DND-41 (cell line): ENCODE measurements at regions not wholly inside any gene's neighbourhood (a gene's known extent, or its start where the extent isn't known, plus 50 kb on each side); places are given as distances from the start of the nearest gene placed in this dataset.

Source experiments
- ATAC-seq: fragments of 200-7000 bp; cut with Tn5 transposase; 3 replicates; pipeline ENCODE4 v1.9.1; 2021; ENCODE audit warnings: low read depth; ENCODE audit not compliant: insufficient read depth
- DNase-seq: peaks from one replicate; pipeline ENCODE4 v3.0.0-alpha.2; 2020
- H2AFZ ChIP-seq: 2 replicates; pipeline ENCODE4 v1.6.0; 2012; ENCODE audit warnings: low read depth, low read length
- H3K27ac ChIP-seq: 2 replicates; pipeline ENCODE4 v1.5.1; 2012; ENCODE audit warnings: low read length, inconsistent platforms
- H3K27me3 ChIP-seq: fragments of 200-600 bp; sonication (generic); 2 replicates; pipeline ENCODE4 v1.6.0; 2012; ENCODE audit warnings: low read length, mild to moderate bottlenecking, inconsistent platforms; ENCODE audit not compliant: insufficient read depth, poor library complexity
- H3K36me3 ChIP-seq: 2 replicates; pipeline ENCODE4 v1.5.1; 2012; ENCODE audit warnings: low read length, inconsistent platforms; ENCODE audit not compliant: insufficient read depth
- H3K4me1 ChIP-seq: 2 replicates; pipeline ENCODE4 v1.5.1; 2012; ENCODE audit warnings: mild to moderate bottlenecking, low read length; ENCODE audit not compliant: insufficient read depth
- H3K4me2 ChIP-seq: 2 replicates; pipeline ENCODE4 v1.6.0; 2012; ENCODE audit warnings: mild to moderate bottlenecking, moderate library complexity, low read length, inconsistent platforms; ENCODE audit not compliant: insufficient read depth
- H3K4me3 ChIP-seq, 2 experiments: fragments of 200-600 bp in 1 of 2; shearing (Covaris generic) in 1 of 2; 2 replicates each; pipeline ENCODE4 v1.5.1; 2012 to 2016; ENCODE audit warnings: inconsistent platforms in 2 of 2, low read length in 2 of 2, mild to moderate bottlenecking in 2 of 2, low read depth in 1 of 2, moderate library complexity in 1 of 2
- H3K79me2 ChIP-seq: 2 replicates; pipeline ENCODE4 v1.6.0; 2012; ENCODE audit warnings: low read length, inconsistent platforms; ENCODE audit not compliant: insufficient read depth
- H3K9ac ChIP-seq: 2 replicates; pipeline ENCODE4 v1.6.0; 2012; ENCODE audit warnings: low read depth, mild to moderate bottlenecking, inconsistent platforms, low read length, moderate library complexity
- H3K9me3 ChIP-seq: 2 replicates; pipeline ENCODE4 v1.5.1; 2012; ENCODE audit warnings: low read length, moderate library complexity, mild to moderate bottlenecking, inconsistent platforms; ENCODE audit not compliant: insufficient read depth, severe bottlenecking
- H4K20me1 ChIP-seq: 2 replicates; pipeline ENCODE4 v1.6.0; 2012; ENCODE audit warnings: low read length; ENCODE audit not compliant: insufficient read depth
- EZH2 ChIP-seq: IDR thresholded peaks from 3 replicates; pipeline ENCODE4 v1.6.1; 2012; ENCODE audit warnings: borderline replicate concordance, low read depth, mild to moderate bottlenecking, moderate library complexity, low read length, inconsistent platforms; ENCODE audit not compliant: severe bottlenecking
- TF ChIP-seq, protein P1 (sequence below): IDR thresholded peaks from 2 replicates; pipeline ENCODE4 v1.5.1; 2012; ENCODE audit warnings: borderline replicate concordance, low read length, moderate library complexity, mild to moderate bottlenecking; ENCODE audit not compliant: poor library complexity, severe bottlenecking; ENCODE audit errors: extremely low read depth

GRCh38 chr15:47291767-47292166 is 425.5 kb upstream of the SEMA6D start:
- no peaks in the 10 kb centered on the region for H3K79me2 ChIP-seq
- no peaks in the 10 kb centered on the region for H3K27me3 ChIP-seq
- ATAC-seq, result no peak
- H3K36me3 ChIP-seq, result no peaks in the 10 kb centered on the region
- H3K9ac ChIP-seq, result no peak overlapping the region
- TF ChIP-seq, protein P1, sequence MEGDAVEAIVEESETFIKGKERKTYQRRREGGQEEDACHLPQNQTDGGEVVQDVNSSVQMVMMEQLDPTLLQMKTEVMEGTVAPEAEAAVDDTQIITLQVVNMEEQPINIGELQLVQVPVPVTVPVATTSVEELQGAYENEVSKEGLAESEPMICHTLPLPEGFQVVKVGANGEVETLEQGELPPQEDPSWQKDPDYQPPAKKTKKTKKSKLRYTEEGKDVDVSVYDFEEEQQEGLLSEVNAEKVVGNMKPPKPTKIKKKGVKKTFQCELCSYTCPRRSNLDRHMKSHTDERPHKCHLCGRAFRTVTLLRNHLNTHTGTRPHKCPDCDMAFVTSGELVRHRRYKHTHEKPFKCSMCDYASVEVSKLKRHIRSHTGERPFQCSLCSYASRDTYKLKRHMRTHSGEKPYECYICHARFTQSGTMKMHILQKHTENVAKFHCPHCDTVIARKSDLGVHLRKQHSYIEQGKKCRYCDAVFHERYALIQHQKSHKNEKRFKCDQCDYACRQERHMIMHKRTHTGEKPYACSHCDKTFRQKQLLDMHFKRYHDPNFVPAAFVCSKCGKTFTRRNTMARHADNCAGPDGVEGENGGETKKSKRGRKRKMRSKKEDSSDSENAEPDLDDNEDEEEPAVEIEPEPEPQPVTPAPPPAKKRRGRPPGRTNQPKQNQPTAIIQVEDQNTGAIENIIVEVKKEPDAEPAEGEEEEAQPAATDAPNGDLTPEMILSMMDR, result no peak
- TF ChIP-seq EZH2, result no peak
- DNase-seq, result no peak
- H4K20me1 ChIP-seq, result no peaks in the 10 kb centered on the region
- H3K4me3 ChIP-seq, result no peak overlapping the region
- no peaks in the 10 kb centered on the region for H3K9me3 ChIP-seq
- no peak overlapping the region for H3K4me2 ChIP-seq
- H3K4me1 ChIP-seq, result no peaks in the 10 kb centered on the region
- no peak overlapping the region for H2AFZ ChIP-seq
- H3K27ac ChIP-seq, result no peak overlapping the region

DNA sequence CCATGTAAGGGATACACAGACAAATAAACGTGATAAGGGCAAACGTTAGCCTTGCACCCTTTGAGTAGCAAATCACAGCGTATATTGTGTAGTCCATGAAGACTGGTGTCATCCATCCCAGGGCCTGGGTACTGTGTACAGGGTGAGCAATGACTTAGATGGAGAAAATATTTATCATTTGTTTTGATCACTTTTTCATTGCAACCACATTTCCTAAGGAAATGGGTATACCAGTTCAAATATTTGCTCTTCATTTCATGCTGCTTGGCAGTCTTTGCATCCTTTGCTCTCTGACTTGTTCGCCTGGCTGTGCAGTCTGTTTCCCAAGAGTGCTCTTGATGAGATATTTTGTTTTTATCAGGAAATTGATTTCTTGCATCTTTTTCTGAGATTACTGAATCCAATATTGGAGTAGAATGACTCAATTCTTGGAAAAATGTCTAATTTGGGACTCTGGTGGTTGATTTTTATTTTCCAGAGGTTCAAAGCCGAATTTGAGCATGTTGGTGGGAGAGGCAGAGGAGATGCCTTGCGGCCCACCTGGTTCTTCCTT is 424.6 kb upstream of the SEMA6D start:
- ATAC-seq, result no peak
- DNase-seq, result no peak
- Histone ChIP-seq H3K36me3 (no peaks in the 10 kb centered on the region), H3K9ac (no peak overlapping the region), H3K4me2 (no peak overlapping the region), H3K4me3 (no peak overlapping the region), H4K20me1 (no peaks in the 10 kb centered on the region), H3K27me3 (no peaks in the 10 kb centered on the region), H3K79me2 (no peaks in the 10 kb centered on the region), H3K9me3 (no peaks in the 10 kb centered on the region), H3K4me1 (no peaks in the 10 kb centered on the region), H3K27ac (no peak overlapping the region), H2AFZ (no peak overlapping the region)
- no peak for TF ChIP-seq EZH2
- TF ChIP-seq, protein P1, result no peak

- Histone ChIP-seq H3K27ac (no peak overlapping the region), H2AFZ (no peak overlapping the region), H4K20me1 (no peaks in the 10 kb centered on the region), H3K9me3 (no peaks in the 10 kb centered on the region), H3K4me1 (no peaks in the 10 kb centered on the region), H3K79me2 (no peaks in the 10 kb centered on the region), H3K4me3 (no peak overlapping the region), H3K9ac (no peak overlapping the region), H3K36me3 (no peaks in the 10 kb centered on the region), H3K4me2 (no peak overlapping the region), H3K27me3 (no peaks in the 10 kb centered on the region)
- DNase-seq, result no peak
- TF ChIP-seq, protein P1, result no peak
- no peak for TF ChIP-seq EZH2
- no peak for ATAC-seq
Measured at GRCh38 chr15:47293466-47294162, 423.7 kb upstream of the SEMA6D start.

DNA sequence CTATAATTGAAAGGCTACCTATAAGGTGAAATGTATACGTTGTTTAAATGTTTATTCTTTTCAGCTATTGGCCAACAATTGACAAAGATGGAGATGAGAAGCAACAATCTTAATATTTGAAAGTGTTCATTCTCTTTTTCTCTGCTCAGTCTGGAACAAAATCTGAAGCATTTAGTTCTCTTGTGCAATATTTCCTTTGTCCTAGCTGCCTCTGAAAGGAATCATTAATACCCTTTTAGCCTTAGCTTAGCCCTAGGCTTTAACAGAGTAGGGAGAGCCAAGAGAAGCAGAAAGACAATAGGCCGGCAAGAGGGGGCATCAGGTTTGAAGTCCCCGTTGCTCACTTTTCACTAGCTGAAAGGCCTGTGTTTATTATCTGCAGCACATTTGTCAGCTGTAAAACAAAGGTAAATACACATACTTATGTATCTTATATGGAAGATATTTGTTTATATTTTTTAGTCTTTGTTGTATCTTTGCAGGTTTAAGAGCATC is 422.5 kb upstream of the SEMA6D start:
- DNase-seq (no peak), ATAC-seq (no peak)
- no peak for TF ChIP-seq EZH2
- TF ChIP-seq, protein P1, result no peak
- no peaks in the 10 kb centered on the region for H4K20me1 ChIP-seq
- H3K27ac ChIP-seq, result no peak overlapping the region
- H3K79me2 ChIP-seq, result no peaks in the 10 kb centered on the region
- no peak overlapping the region for H3K4me3 ChIP-seq
- H3K4me1 ChIP-seq, result no peaks in the 10 kb centered on the region
- H3K27me3 ChIP-seq, result no peaks in the 10 kb centered on the region
- H3K4me2 ChIP-seq, result no peak overlapping the region
- no peaks in the 10 kb centered on the region for H3K9me3 ChIP-seq
- no peak overlapping the region for H3K9ac ChIP-seq
- H3K36me3 ChIP-seq, result no peaks in the 10 kb centered on the region
- H2AFZ ChIP-seq, result no peak overlapping the region
